K562 (cell line): ENCODE measurements at regions not wholly inside any gene's neighbourhood (a gene's known extent, or its start where the extent isn't known, plus 50 kb on each side); places are given as distances from the start of the nearest gene placed in this dataset.

ENCODE experiments used
- ATAC-seq: fragments of 200-7000 bp; cut with Tn5 transposase; 3 replicates; pipeline ENCODE4 v1.9.1; 2020; ENCODE audit warnings: moderate library complexity
- BruUV-seq: library from RNA; stranded (reverse); fragments of 400-500 nt; replicated peaks from 2 replicates; lab custom pipeline; 2021; lab: Mats Ljungman, UMichigan
- CTCF ChIA-PET: fragments of 300-600 bp; formaldehyde crosslinking; extraction: SDS; loops from one replicate; lab custom pipeline; 2021; ENCODE audit warnings: low intra/inter-chr PET ratio; lab: Yijun Ruan, JAX
- POLR2A ChIA-PET: fragments of 300-600, 350-650 bp; sonication (Branson Sonifier 250); formaldehyde crosslinking; extraction: SDS; loops from one replicate; lab custom pipeline; 2021; ENCODE audit warnings: antibody characterized with exemption, inconsistent platforms; lab: Yijun Ruan, JAX
- DNase-seq, 4 experiments: peaks; one replicate each; pipeline versions ENCODE4 v3.0.0 to v3.0.0-alpha.2; 2011 to 2018; ENCODE audit warnings: low spot score in 3 of 4, mixed read lengths in 3 of 4; ENCODE audit errors: extremely low read depth in 1 of 4
- FAIRE-seq: peaks from 2 replicates; lab custom pipeline; 2011; peaks lifted over from hg19 to GRCh38; lab: Jason Lieb, UNC
- H2AFZ ChIP-seq: 2 replicates; pipeline ENCODE4 v1.6.0; 2011; ENCODE audit warnings: low read depth, low read length, control low read depth, inconsistent platforms
- H3K27ac ChIP-seq: fragments of 200-600 bp; 3 replicates; pipeline ENCODE4 v1.8.0; 2011; ENCODE audit warnings: low read depth, mild to moderate bottlenecking, control low read depth, inconsistent platforms, low read length, moderate library complexity, mixed read lengths; ENCODE audit errors: extremely low read depth
- H3K27me3 ChIP-seq, 2 experiments: fragments of 300-600 bp in 1 of 2; 2 replicates in 1 of 2; 3 replicates in 1 of 2; pipeline versions ENCODE4 v1.6.0 to v1.8.0; 2011; ENCODE audit warnings: inconsistent platforms in 2 of 2, low read length in 2 of 2, mild to moderate bottlenecking in 1 of 2, mixed read lengths in 1 of 2, moderate library complexity in 1 of 2; ENCODE audit not compliant: control insufficient read depth in 2 of 2, insufficient read depth in 2 of 2
- H3K36me3 ChIP-seq: fragments of 300-600 bp; 3 replicates; pipeline ENCODE4 v1.8.0; 2011; ENCODE audit warnings: mild to moderate bottlenecking, low read length, inconsistent platforms; ENCODE audit not compliant: control insufficient read depth, insufficient read depth
- H3K4me1 ChIP-seq, 2 experiments: fragments of 200-600 bp in 1 of 2; replicated peaks in 1 of 2; 2 replicates in 1 of 2; 3 replicates in 1 of 2; pipeline versions ENCODE4 v1.5.1 to v1.8.0; 2011; ENCODE audit warnings: inconsistent platforms in 2 of 2, low read length in 2 of 2, mild to moderate bottlenecking in 1 of 2, mixed read lengths in 1 of 2, moderate library complexity in 1 of 2; ENCODE audit not compliant: control insufficient read depth in 2 of 2, insufficient read depth in 2 of 2
- H3K4me2 ChIP-seq: 2 replicates; pipeline ENCODE4 v1.6.1; 2011; ENCODE audit warnings: low read length, control low read depth, inconsistent platforms, mixed read lengths; ENCODE audit not compliant: insufficient read depth
- H3K4me3 ChIP-seq: fragments of 200-600 bp; sonication (generic), shearing (Covaris generic); 2 replicates; pipeline ENCODE4 v1.5.1; 2016; ENCODE audit warnings: control low read depth, inconsistent platforms
- H3K79me2 ChIP-seq: fragments of 200-600 bp; 3 replicates; pipeline ENCODE4 v1.8.0; 2011; ENCODE audit warnings: low read length, inconsistent platforms; ENCODE audit not compliant: control insufficient read depth, insufficient read depth
- H3K9ac ChIP-seq, 2 experiments: 2 replicates each; pipeline versions ENCODE4 v1.6.0 to v1.6.1; 2011; ENCODE audit warnings: low read depth in 2 of 2, low read length in 2 of 2, control low read depth in 1 of 2, inconsistent platforms in 1 of 2, mild to moderate bottlenecking in 1 of 2, mixed read lengths in 1 of 2; ENCODE audit not compliant: insufficient read depth in 1 of 2
- H3K9me1 ChIP-seq: one replicate; pipeline ENCODE4 v1.6.0; 2011; ENCODE audit warnings: inconsistent platforms, mild to moderate bottlenecking, low read length, moderate library complexity; ENCODE audit not compliant: control insufficient read depth, insufficient read depth
- H3K9me3 ChIP-seq: replicated peaks from 2 replicates; pipeline ENCODE4 v1.5.1; 2011; ENCODE audit warnings: low read depth, low read length, inconsistent platforms; ENCODE audit not compliant: control insufficient read depth, insufficient read depth
- H4K20me1 ChIP-seq: replicated peaks from 2 replicates; pipeline ENCODE4 v1.6.1; 2011; ENCODE audit warnings: low read length, inconsistent platforms, mixed read lengths; ENCODE audit not compliant: control insufficient read depth, insufficient read depth
- ARNT ChIP-seq, 2 experiments: fragments of 450-650 bp; IDR thresholded peaks; 2 replicates each; pipeline ENCODE4 v1.6.1; 2016; ENCODE audit warnings: mild to moderate bottlenecking in 1 of 2
- CHD2 ChIP-seq: IDR thresholded peaks from 2 replicates; pipeline ENCODE4 v1.6.1; 2011; ENCODE audit warnings: low read depth, low read length
- DDX20 ChIP-seq: fragments of 450-650 bp; IDR thresholded peaks from 2 replicates; pipeline ENCODE4 v1.6.1; 2016; ENCODE audit warnings: missing genetic modification characterization, low read depth, mild to moderate bottlenecking, missing compliant biosample characterization, moderate library complexity
- FOS ChIP-seq: IDR thresholded peaks from 3 replicates; pipeline ENCODE4 v1.6.1; 2011; ENCODE audit not compliant: insufficient read length; ENCODE audit errors: extremely low read depth
- FOXP4 ChIP-seq: sonication (generic); formaldehyde crosslinking; IDR thresholded peaks from 2 replicates; pipeline ENCODE4 v1.8.0; 2022; ENCODE audit warnings: mild to moderate bottlenecking, missing genetic modification reagents, borderline replicate concordance
- GABPB2 ChIP-seq: fragments of 250-450 bp; sonication (Bioruptor Pico); conservative IDR thresholded peaks from 2 replicates; pipeline ENCODE4 v1.5.1; 2021; ENCODE audit warnings: mild to moderate bottlenecking
- KHSRP ChIP-seq: fragments of 450-650 bp; IDR thresholded peaks from 2 replicates; pipeline ENCODE4 v1.6.1; 2017
- SMAD4 ChIP-seq: fragments of 250-450 bp; sonication (Bioruptor Pico); conservative IDR thresholded peaks from 2 replicates; pipeline ENCODE4 v1.8.0; 2021; ENCODE audit warnings: inconsistent platforms, mild to moderate bottlenecking, moderate library complexity
- TCF7L2 ChIP-seq: fragments of 150-350 bp; IDR thresholded peaks from 2 replicates; pipeline ENCODE4 v1.6.1; 2016; ENCODE audit warnings: low read depth, mild to moderate bottlenecking, low read length, moderate library complexity
- UBTF ChIP-seq, 2 experiments: IDR thresholded peaks; 2 replicates each; pipeline ENCODE4 v1.6.1; 2012; ENCODE audit warnings: improper control_type of control experiment in 2 of 2, low read depth in 2 of 2, low read length in 2 of 2, borderline replicate concordance in 1 of 2
- ZNF274 ChIP-seq: IDR thresholded peaks from 2 replicates; pipeline ENCODE4 v1.6.1; 2011; ENCODE audit warnings: low read depth, mild to moderate bottlenecking, low read length, moderate library complexity, borderline replicate concordance
- ZNF644 ChIP-seq: fragments of 200-800 bp; sonication (Bioruptor generic); IDR thresholded peaks from 2 replicates; pipeline ENCODE4 v1.6.1; 2016; ENCODE audit warnings: low read depth, missing genetic modification characterization, missing compliant biosample characterization
- WGBS: fragments of 100-300 bp; shearing (Covaris generic); methylation state at CpG from one replicate; pipeline ENCODE4 v1.1.6; 2016; ENCODE audit warnings: low coverage, mixed read lengths; ENCODE audit not compliant: insufficient coverage; ENCODE audit errors: missing lambda C conversion rate; 5-methylcytosine and 5-hydroxymethylcytosine counted together
- in situ Hi-C: fragments of 300-500 bp; cut with MboI; formaldehyde crosslinking; loops from 4 replicates; pipeline ENCODE4 v1.15.0; 2018; ENCODE audit warnings: inconsistent platforms, mixed read lengths
- intact Hi-C: fragments of 100-400 bp; cut with micrococcal nuclease; formaldehyde crosslinking; loops from 2 replicates; pipeline ENCODE4 v1.14.2; 2022

GRCh38 chr5:105030153-105030552, 1467.6 kb upstream of the NUDT12 start:
- no peak overlapping the region for H3K9ac ChIP-seq
- H3K27ac ChIP-seq = no peak overlapping the region
- 0 out of 5 replicates have a peak, but pooled peaks cover 0 to 8% of the 10 kb centered on the region in 2 experiments for H3K4me1 ChIP-seq
- intact Hi-C loops (no loop called here), in situ Hi-C loops (no loop called here)
- BruUV-seq = no TSS peak
- no peaks in the 10 kb centered on the region for H3K9me1 ChIP-seq
- no peak overlapping the region for H3K4me3 ChIP-seq
- CTCF ChIA-PET = no interaction called here
- WGBS = 38% methylated on average over 2 of the region's 2 CpGs
- no peaks in the 10 kb centered on the region for H3K9me3 ChIP-seq
- FAIRE-seq = no peak
- no peak overlapping the region for H3K4me2 ChIP-seq
- H2AFZ ChIP-seq = no peak overlapping the region
- no peak for ATAC-seq
- no peaks in the 10 kb centered on the region for H4K20me1 ChIP-seq
- DNase-seq = no peak
- POLR2A ChIA-PET = no interaction called here
- no peaks in the 10 kb centered on the region for H3K27me3 ChIP-seq
- H3K79me2 ChIP-seq = no peaks in the 10 kb centered on the region
- H3K36me3 ChIP-seq = no peaks in the 10 kb centered on the region
- TF ChIP-seq SMAD4 = no peak
- no peak for TF ChIP-seq CHD2
- TF ChIP-seq FOXP4 (CRISPR knock-in tag) = no peak
- no peak for TF ChIP-seq TCF7L2
- no peak for TF ChIP-seq ZNF644 (tag)
- no peak for TF ChIP-seq UBTF (IDR thresholded peaks at IDR 0.05; ENCODE audit: borderline replicate concordance in 1 of 2, low read depth in 2 of 2, low read length in 2 of 2)
- no peak for TF ChIP-seq KHSRP
- no peak for TF ChIP-seq FOS
- TF ChIP-seq DDX20 (tag) = no peak
- no peak for TF ChIP-seq ZNF274
- TF ChIP-seq ARNT (IDR thresholded peaks at IDR 0.05) = no peak
- no peak for TF ChIP-seq GABPB2 (CRISPR knock-in tag)
